ENCODE measurements at regions not wholly inside any gene's neighbourhood (a gene's known extent, or its start where the extent isn't known, plus 50 kb on each side); places are given as distances from the start of the nearest gene placed in this dataset.
A peak's percentile ranks its signal among the peaks of the same experiment; 100 is the strongest.

DNA sequence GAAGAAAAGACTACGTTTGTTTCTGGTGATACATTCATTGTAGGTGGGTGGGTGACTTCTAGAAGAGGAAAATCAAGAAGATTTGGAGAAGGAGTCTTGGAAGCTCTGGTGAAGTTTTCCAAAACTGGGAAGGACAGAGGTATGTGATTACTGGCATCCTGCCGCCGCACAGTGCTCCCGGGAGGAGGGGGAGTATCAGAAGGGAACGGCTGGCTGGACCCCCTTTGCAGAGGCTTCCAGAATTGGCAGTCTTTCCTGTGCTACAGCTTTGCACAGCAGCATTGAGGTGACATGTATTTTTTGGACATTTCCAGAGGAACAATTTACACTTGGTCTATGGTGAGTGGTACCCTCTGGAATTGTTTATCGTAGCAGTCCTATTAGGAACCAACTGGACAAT lies 75.7 kb upstream of the EOMES start:
- no peak overlapping the region for H3K4me3 ChIP-seq (replicated peaks in 1 of 3; ENCODE audit: insufficient read depth in 1 of 3, low read depth in 2 of 3, low read length in 3 of 3)
- in situ Hi-C loops (cut with HindIII; ENCODE audit: extremely low pct_ligation_motif_present, low pct_unique_long_range_greater_than_20kb): no loop called here
- FAIRE-seq: no peak

DNA sequence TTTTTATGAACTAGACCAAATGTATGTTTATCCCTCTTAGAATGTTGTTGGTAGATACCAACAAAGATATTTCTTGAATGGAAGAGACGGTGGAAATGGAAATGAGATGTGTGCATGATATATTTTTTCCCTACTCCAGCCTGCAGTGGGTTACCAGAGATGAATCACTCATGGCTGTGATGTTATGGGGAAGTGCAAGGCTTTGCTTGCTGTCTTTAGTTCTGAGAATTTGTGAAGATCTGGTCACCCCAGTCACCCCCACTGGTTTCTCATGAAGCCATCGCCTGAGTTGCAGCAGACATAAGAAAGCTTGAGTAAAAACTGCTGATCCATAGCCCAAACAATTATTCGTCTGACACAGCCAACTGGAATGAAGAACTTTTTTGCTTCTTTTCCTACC lies 78.1 kb upstream of the EOMES start:
- no peak overlapping the region for H3K4me2 ChIP-seq (ENCODE audit: low read depth, low read length)
- FAIRE-seq (no peak), DNase-seq (ENCODE audit: low spot score) (no peak), ATAC-seq (no peak)
- intact Hi-C loops (cut with micrococcal nuclease; ENCODE audit: unreplicated experiment): no loop called here
- in situ Hi-C loops (cut with HindIII; ENCODE audit: extremely low pct_ligation_motif_present, low pct_unique_long_range_greater_than_20kb): no loop called here
- H2AFZ ChIP-seq (ENCODE audit: low read length): no peak overlapping the region
- CTCF ChIA-PET (ENCODE audit: low intra/inter-chr PET ratio, low total read pairs): no interaction called here
- no peaks in the 10 kb centered on the region for H3K9me3 ChIP-seq (ENCODE audit: low read length)
- WGBS (ENCODE audit: low lambda C conversion rate): 0% methylated on average over 3 of the region's 3 CpGs
- no peaks in the 10 kb centered on the region for H3K4me1 ChIP-seq (ENCODE audit: insufficient read depth, low read length)
- no peaks in the 10 kb centered on the region for H3K36me3 ChIP-seq (replicated peaks in 1 of 2; ENCODE audit: control insufficient read depth in 1 of 2, insufficient read depth in 2 of 2, low read length in 2 of 2)
- no peak overlapping the region for H3K27ac ChIP-seq (ENCODE audit: extremely low read length, insufficient read depth, low read length)
- POLR2A ChIA-PET: no interaction called here
- H3K27me3 ChIP-seq (ENCODE audit: control insufficient read depth in 1 of 2, insufficient read depth in 2 of 2, low read length in 2 of 2): peaks cover 0 to 3% of the 10 kb centered on the region in 2 experiments; a peak in 1 of 5 replicates
- H3K9ac ChIP-seq (ENCODE audit: insufficient read depth, low read depth, low read length): no peak overlapping the region
- H3K79me2 ChIP-seq (ENCODE audit: insufficient read depth, low read length): no peaks in the 10 kb centered on the region
- BruUV-seq (replicated peaks): no TSS peak
- no peak overlapping the region for H3K4me3 ChIP-seq (replicated peaks in 1 of 3; ENCODE audit: insufficient read depth in 1 of 3, low read depth in 2 of 3, low read length in 3 of 3)
- H4K20me1 ChIP-seq (ENCODE audit: insufficient read depth, low read length): no peaks in the 10 kb centered on the region
- TF ChIP-seq SALL2 (CRISPR knock-in tag; IDR thresholded peaks at IDR 0.05) (no peak), SMYD3 (CRISPR knock-in tag; IDR thresholded peaks at IDR 0.05) (no peak), BRCA1 (CRISPR knock-in tag; IDR thresholded peaks at IDR 0.05) (no peak), ZNF331 (CRISPR knock-in tag; IDR thresholded peaks at IDR 0.05) (no peak), KDM1A (CRISPR knock-in tag; IDR thresholded peaks at IDR 0.05) (no peak), MAZ (IDR thresholded peaks at IDR 0.05; ENCODE audit: borderline replicate concordance, low read depth, low read length) (no peak), MAZ (CRISPR knock-in tag; IDR thresholded peaks at IDR 0.05; ENCODE audit: low read depth) (no peak), ZNF713 (CRISPR knock-in tag; IDR thresholded peaks at IDR 0.05) (no peak), ZC3H4 (CRISPR knock-in tag; IDR thresholded peaks at IDR 0.05; ENCODE audit: borderline replicate concordance) (no peak), ZNF564 (CRISPR knock-in tag; IDR thresholded peaks at IDR 0.05) (no peak)
- TF ChIP-seq, protein P1, sequence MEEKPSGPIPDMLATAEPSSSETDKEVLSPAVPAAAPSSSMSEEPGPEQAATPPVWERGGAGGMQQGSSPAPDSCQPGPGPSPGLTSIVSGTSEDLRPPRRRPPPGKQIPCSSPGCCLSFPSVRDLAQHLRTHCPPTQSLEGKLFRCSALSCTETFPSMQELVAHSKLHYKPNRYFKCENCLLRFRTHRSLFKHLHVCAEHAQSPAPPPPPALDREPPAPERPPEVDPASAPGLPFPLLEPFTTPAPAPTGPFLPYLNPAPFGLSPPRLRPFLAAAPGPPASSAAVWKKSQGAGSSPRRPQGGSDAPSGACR (CRISPR knock-in tag; IDR thresholded peaks at IDR 0.05): no peak
- TF ChIP-seq, protein P2, sequence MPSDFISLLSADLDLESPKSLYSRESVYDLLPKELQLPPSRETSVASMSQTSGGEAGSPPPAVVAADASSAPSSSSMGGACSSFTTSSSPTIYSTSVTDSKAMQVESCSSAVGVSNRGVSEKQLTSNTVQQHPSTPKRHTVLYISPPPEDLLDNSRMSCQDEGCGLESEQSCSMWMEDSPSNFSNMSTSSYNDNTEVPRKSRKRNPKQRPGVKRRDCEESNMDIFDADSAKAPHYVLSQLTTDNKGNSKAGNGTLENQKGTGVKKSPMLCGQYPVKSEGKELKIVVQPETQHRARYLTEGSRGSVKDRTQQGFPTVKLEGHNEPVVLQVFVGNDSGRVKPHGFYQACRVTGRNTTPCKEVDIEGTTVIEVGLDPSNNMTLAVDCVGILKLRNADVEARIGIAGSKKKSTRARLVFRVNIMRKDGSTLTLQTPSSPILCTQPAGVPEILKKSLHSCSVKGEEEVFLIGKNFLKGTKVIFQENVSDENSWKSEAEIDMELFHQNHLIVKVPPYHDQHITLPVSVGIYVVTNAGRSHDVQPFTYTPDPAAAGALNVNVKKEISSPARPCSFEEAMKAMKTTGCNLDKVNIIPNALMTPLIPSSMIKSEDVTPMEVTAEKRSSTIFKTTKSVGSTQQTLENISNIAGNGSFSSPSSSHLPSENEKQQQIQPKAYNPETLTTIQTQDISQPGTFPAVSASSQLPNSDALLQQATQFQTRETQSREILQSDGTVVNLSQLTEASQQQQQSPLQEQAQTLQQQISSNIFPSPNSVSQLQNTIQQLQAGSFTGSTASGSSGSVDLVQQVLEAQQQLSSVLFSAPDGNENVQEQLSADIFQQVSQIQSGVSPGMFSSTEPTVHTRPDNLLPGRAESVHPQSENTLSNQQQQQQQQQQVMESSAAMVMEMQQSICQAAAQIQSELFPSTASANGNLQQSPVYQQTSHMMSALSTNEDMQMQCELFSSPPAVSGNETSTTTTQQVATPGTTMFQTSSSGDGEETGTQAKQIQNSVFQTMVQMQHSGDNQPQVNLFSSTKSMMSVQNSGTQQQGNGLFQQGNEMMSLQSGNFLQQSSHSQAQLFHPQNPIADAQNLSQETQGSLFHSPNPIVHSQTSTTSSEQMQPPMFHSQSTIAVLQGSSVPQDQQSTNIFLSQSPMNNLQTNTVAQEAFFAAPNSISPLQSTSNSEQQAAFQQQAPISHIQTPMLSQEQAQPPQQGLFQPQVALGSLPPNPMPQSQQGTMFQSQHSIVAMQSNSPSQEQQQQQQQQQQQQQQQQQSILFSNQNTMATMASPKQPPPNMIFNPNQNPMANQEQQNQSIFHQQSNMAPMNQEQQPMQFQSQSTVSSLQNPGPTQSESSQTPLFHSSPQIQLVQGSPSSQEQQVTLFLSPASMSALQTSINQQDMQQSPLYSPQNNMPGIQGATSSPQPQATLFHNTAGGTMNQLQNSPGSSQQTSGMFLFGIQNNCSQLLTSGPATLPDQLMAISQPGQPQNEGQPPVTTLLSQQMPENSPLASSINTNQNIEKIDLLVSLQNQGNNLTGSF (CRISPR knock-in tag; IDR thresholded peaks at IDR 0.05): no peak
- TF ChIP-seq, protein P3, sequence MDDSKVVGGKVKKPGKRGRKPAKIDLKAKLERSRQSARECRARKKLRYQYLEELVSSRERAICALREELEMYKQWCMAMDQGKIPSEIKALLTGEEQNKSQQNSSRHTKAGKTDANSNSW (CRISPR knock-in tag; IDR thresholded peaks at IDR 0.05; ENCODE audit: borderline replicate concordance): no peak

More for the DNA sequence above, 75.7 kb upstream of the EOMES start:
- ChIA-PET CTCF (ENCODE audit: low intra/inter-chr PET ratio, low total read pairs) (no interaction called here), POLR2A (no interaction called here)
- H3K27ac ChIP-seq (ENCODE audit: extremely low read length, insufficient read depth, low read length): no peak overlapping the region
- no peak overlapping the region for H3K4me2 ChIP-seq (ENCODE audit: low read depth, low read length)
- 46% methylated on average over 5 of the region's 6 CpGs for WGBS (ENCODE audit: low lambda C conversion rate)
- TF ChIP-seq ZNF263 (CRISPR knock-in tag; IDR thresholded peaks at IDR 0.05) (peak; percentile 68), ZNF678 (CRISPR knock-in tag; IDR thresholded peaks at IDR 0.05) (no peak), BHLHE40 (IDR thresholded peaks at IDR 0.05; ENCODE audit: low read length) (no peak), KAT2B (IDR thresholded peaks at IDR 0.05; ENCODE audit: borderline replicate concordance, low read depth, low read length) (no peak), ZFP36L1 (CRISPR knock-in tag; IDR thresholded peaks at IDR 0.05) (no peak), RXRB (CRISPR knock-in tag; IDR thresholded peaks at IDR 0.05; ENCODE audit: borderline replicate concordance) (no peak)
- no peaks in the 10 kb centered on the region for H3K79me2 ChIP-seq (ENCODE audit: insufficient read depth, low read length)
- H4K20me1 ChIP-seq (ENCODE audit: insufficient read depth, low read length): no peaks in the 10 kb centered on the region
- H3K36me3 ChIP-seq (replicated peaks in 1 of 2; ENCODE audit: control insufficient read depth in 1 of 2, insufficient read depth in 2 of 2, low read length in 2 of 2): no peaks in the 10 kb centered on the region
- no TSS peak for BruUV-seq (replicated peaks)
- intact Hi-C loops (cut with micrococcal nuclease; ENCODE audit: unreplicated experiment): no loop called here
- no peaks in the 10 kb centered on the region for H3K9me3 ChIP-seq (ENCODE audit: low read length)
- no peak for ATAC-seq
- no peak overlapping the region for H3K9ac ChIP-seq (ENCODE audit: insufficient read depth, low read depth, low read length)
- peaks cover 0 to 3% of the 10 kb centered on the region in 2 experiments; a peak in 1 of 5 replicates for H3K27me3 ChIP-seq (ENCODE audit: control insufficient read depth in 1 of 2, insufficient read depth in 2 of 2, low read length in 2 of 2)
- no peak for DNase-seq (ENCODE audit: low spot score)
- H3K4me1 ChIP-seq (ENCODE audit: insufficient read depth, low read length): no peaks in the 10 kb centered on the region
- no peak overlapping the region for H2AFZ ChIP-seq (ENCODE audit: low read length)

Measured in HepG2 (cell line).